Kidney epithelial cell (primary cell): ENCODE measurements at regions not wholly inside any gene's neighbourhood (a gene's known extent, or its start where the extent isn't known, plus 50 kb on each side); places are given as distances from the start of the nearest gene placed in this dataset.

Experiments used
- DNase-seq: peaks from one replicate; pipeline ENCODE4 v3.0.0-alpha.2; 2010; ENCODE audit warnings: low read depth
- H3K27me3 ChIP-seq: 2 replicates; pipeline ENCODE4 v1.6.0; 2011; ENCODE audit warnings: low read length; ENCODE audit not compliant: control insufficient read depth, insufficient read depth
- H3K36me3 ChIP-seq: 2 replicates; pipeline ENCODE4 v1.5.1; 2011; ENCODE audit warnings: low read length; ENCODE audit not compliant: control insufficient read depth, insufficient read depth
- H3K4me3 ChIP-seq: 2 replicates; pipeline ENCODE4 v1.5.1; 2011; ENCODE audit warnings: low read depth, mild to moderate bottlenecking, control low read depth, low read length
- CTCF ChIP-seq: IDR thresholded peaks from 2 replicates; pipeline ENCODE4 v1.5.1; 2011; ENCODE audit warnings: mild to moderate bottlenecking, moderate library complexity, low read length, control low read depth, inconsistent platforms; ENCODE audit not compliant: insufficient read depth, poor library complexity, severe bottlenecking

DNA sequence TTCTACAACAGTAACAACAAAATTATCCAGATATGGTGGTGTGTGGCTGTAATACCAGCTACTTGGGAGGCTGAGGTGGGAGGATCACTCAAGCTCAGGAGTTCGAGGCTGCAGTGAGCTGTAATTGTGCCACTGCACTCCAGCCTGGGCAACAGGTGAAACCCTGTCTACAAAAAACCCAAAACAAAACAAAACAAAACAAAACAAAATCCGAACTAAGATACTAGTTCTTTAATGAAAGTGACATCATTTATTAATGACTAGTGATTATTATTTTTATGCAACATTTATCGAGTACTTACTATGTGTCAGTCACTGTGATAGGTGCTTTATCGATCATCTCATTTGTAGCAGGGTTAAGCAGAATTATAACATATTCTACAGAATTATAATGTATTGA is 196.9 kb upstream of the GDNF start:
- H3K27me3 ChIP-seq = no peaks in the 10 kb centered on the region
- TF ChIP-seq CTCF = no peak
- no peak for DNase-seq

DNA sequence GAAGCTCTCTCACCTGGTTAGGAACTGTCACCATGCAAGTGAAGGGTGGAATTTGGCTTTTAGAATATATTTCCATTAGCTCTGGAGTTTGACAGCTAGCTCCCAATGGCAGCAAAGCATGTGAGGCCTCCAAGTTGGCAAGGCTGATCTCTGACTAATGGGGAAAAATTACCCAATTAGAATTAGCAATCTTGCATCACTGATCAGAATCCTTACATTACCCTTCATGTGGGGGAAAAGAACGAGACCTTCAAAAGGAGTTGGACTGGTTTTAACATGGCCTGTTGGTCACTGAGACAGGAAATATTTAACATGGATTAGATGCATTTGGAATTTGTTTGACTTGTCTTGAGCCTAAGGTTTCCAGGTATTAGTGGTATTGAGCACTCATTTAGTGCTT is 192.3 kb upstream of the GDNF start:
- no peak overlapping the region for H3K4me3 ChIP-seq
- no peak for DNase-seq
- H3K36me3 ChIP-seq = no peaks in the 10 kb centered on the region
- TF ChIP-seq CTCF = no peak
- H3K27me3 ChIP-seq = no peaks in the 10 kb centered on the region

More for the DNA sequence above, 196.9 kb upstream of the GDNF start:
- Histone ChIP-seq H3K36me3 (no peaks in the 10 kb centered on the region), H3K4me3 (no peak overlapping the region)

DNA sequence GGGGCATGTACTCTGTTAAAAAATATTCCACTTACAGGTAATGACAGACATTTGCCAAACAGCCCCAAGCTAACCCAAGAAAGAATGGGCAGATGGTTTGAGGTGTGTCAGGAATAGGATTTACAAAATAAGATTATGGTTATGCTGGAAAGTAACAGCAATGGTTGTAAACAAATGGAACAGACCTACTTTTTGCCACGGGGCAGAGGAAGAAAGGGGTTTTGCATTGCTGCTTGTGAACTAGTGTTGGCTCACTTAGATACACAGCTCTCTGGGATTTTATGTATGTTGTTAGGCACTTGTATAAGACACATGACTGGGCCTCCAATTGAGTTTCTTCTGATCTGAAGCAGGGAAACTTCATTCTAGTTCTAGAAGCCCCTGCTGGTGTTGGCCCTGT is 191.5 kb upstream of the GDNF start:
- no peak for DNase-seq
- H3K4me3 ChIP-seq = no peak overlapping the region
- no peaks in the 10 kb centered on the region for H3K27me3 ChIP-seq
- H3K36me3 ChIP-seq = no peaks in the 10 kb centered on the region
- TF ChIP-seq CTCF = no peak

- H3K27me3 ChIP-seq = no peaks in the 10 kb centered on the region
- H3K4me3 ChIP-seq = no peak overlapping the region
- no peaks in the 10 kb centered on the region for H3K36me3 ChIP-seq
- DNase-seq = no peak
- no peak for TF ChIP-seq CTCF
These were observed 189.7 kb upstream of the GDNF start for GRCh38 chr5:38029397-38030065.

DNA sequence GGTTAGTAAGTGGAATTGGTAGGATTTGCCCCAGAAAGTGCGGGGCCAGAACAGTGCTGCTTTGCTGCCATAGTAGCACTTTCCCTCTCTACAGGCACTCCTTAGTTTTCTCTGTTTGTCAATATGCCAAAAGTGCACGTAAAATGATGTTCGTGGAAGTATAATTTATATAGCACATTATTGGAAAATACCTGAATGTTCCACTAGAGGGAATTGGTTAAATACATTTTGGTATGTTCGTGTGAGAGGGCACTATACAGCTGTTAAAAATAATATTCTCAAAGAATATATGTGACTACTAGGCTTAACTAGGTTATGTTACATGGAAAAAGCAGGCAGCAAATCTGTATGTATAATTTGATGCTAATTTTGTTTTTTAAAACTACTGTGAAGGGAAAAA is 184.0 kb upstream of the GDNF start:
- no peak for DNase-seq
- Histone ChIP-seq H3K27me3 (peaks cover 2% of the 10 kb centered on the region), H3K36me3 (no peaks in the 10 kb centered on the region), H3K4me3 (no peak overlapping the region)
- no peak for TF ChIP-seq CTCF

DNA sequence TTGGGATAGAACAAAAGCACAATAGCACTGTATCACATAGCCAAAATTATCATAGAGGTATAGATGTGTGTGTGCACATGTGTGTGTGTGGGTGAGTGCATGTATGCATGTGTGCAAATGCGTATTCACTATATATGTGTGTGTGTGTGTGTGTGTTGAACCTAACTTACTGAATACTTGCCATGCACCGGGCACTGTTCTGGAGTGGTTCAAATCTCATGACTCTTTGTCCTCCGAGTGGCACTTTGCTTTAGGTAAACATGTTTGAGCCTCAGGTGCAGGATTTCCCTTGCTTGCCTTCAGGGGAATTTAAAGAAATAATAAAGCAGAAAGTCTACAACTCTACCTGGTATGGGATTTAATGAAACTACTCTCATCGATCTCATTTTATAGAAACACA is 183.5 kb upstream of the GDNF start:
- no peak overlapping the region for H3K4me3 ChIP-seq
- H3K36me3 ChIP-seq = no peaks in the 10 kb centered on the region
- TF ChIP-seq CTCF = no peak
- no peak for DNase-seq
- H3K27me3 ChIP-seq = peaks cover 3% of the 10 kb centered on the region
